ENCODE measurements at regions not wholly inside any gene's neighbourhood (a gene's known extent, or its start where the extent isn't known, plus 50 kb on each side); places are given as distances from the start of the nearest gene placed in this dataset.

GRCh38 chr3:89635137-89635536, 527.7 kb downstream of the EPHA3 start:
- TF ChIP-seq POLR2AphosphoS5 (IDR thresholded peaks at IDR 0.05) (no peak), SMC3 (conservative IDR thresholded peaks at IDR 0.05; ENCODE audit: poor library complexity) (no peak), TAF1 (IDR thresholded peaks at IDR 0.05; ENCODE audit: low read depth) (no peak), RAD21 (conservative IDR thresholded peaks at IDR 0.05) (no peak), REST (IDR thresholded peaks at IDR 0.05; ENCODE audit: borderline replicate concordance) (no peak), EZH2 (IDR thresholded peaks at IDR 0.05; ENCODE audit: borderline replicate concordance, insufficient read depth, low read length, poor library complexity, severe bottlenecking) (no peak), EP300 (conservative IDR thresholded peaks at IDR 0.05; ENCODE audit: poor library complexity, severe bottlenecking) (no peak), CTCF (IDR thresholded peaks at IDR 0.05; ENCODE audit: poor library complexity, severe bottlenecking) (no peak)
- no peaks in the 10 kb centered on the region for H3K9me2 ChIP-seq (ENCODE audit: insufficient read depth, low read length)
- H3K4me3 ChIP-seq (ENCODE audit: low read length): no peak overlapping the region
- H3K27ac ChIP-seq (ENCODE audit: low read length): no peak overlapping the region
- H3K9me3 ChIP-seq (ENCODE audit: low read length): no peaks in the 10 kb centered on the region
- H3K79me2 ChIP-seq (replicated peaks; ENCODE audit: insufficient read depth, low read length): no peaks in the 10 kb centered on the region
- H3K9ac ChIP-seq (ENCODE audit: low read length): no peak overlapping the region
- H3K4me2 ChIP-seq (ENCODE audit: low read length): no peak overlapping the region
- no peak overlapping the region for H2AFZ ChIP-seq (ENCODE audit: low read depth, low read length)
- no peaks in the 10 kb centered on the region for H3K27me3 ChIP-seq (ENCODE audit: insufficient read depth, low read depth, low read length)
- no peaks in the 10 kb centered on the region for H4K20me1 ChIP-seq (ENCODE audit: insufficient read depth)
- H3K36me3 ChIP-seq (ENCODE audit: insufficient read depth, low read length): no peaks in the 10 kb centered on the region
- no peaks in the 10 kb centered on the region for H3F3A ChIP-seq (ENCODE audit: insufficient read depth, low read length, poor library complexity, severe bottlenecking)

- no peaks in the 10 kb centered on the region for H3K36me3 ChIP-seq (ENCODE audit: insufficient read depth, low read length)
- H3K9ac ChIP-seq (ENCODE audit: low read length): no peak overlapping the region
- no peak overlapping the region for H3K4me3 ChIP-seq (ENCODE audit: low read length)
- no peaks in the 10 kb centered on the region for H3K27me3 ChIP-seq (ENCODE audit: insufficient read depth, low read depth, low read length)
- no peaks in the 10 kb centered on the region for H3F3A ChIP-seq (ENCODE audit: insufficient read depth, low read length, poor library complexity, severe bottlenecking)
- TF ChIP-seq POLR2AphosphoS5 (IDR thresholded peaks at IDR 0.05): no peak
- no peak for TF ChIP-seq MXI1 (conservative IDR thresholded peaks at IDR 0.05; ENCODE audit: poor library complexity, severe bottlenecking)
- TF ChIP-seq TAF1 (IDR thresholded peaks at IDR 0.05; ENCODE audit: low read depth): no peak
- no peak for TF ChIP-seq EP300 (conservative IDR thresholded peaks at IDR 0.05; ENCODE audit: poor library complexity, severe bottlenecking)
- TF ChIP-seq CTCF (IDR thresholded peaks at IDR 0.05; ENCODE audit: poor library complexity, severe bottlenecking): no peak
- TF ChIP-seq REST (IDR thresholded peaks at IDR 0.05; ENCODE audit: borderline replicate concordance): no peak
- no peak for TF ChIP-seq EZH2 (IDR thresholded peaks at IDR 0.05; ENCODE audit: borderline replicate concordance, insufficient read depth, low read length, poor library complexity, severe bottlenecking)
- TF ChIP-seq RAD21 (conservative IDR thresholded peaks at IDR 0.05): no peak
- no peak for TF ChIP-seq SMC3 (conservative IDR thresholded peaks at IDR 0.05; ENCODE audit: poor library complexity)
- no peak overlapping the region for H3K4me2 ChIP-seq (ENCODE audit: low read length)
- no peak overlapping the region for H3K27ac ChIP-seq (ENCODE audit: low read length)
- no peaks in the 10 kb centered on the region for H4K20me1 ChIP-seq (ENCODE audit: insufficient read depth)
- H3K9me3 ChIP-seq (ENCODE audit: low read length): no peaks in the 10 kb centered on the region
- no peaks in the 10 kb centered on the region for H3K79me2 ChIP-seq (replicated peaks; ENCODE audit: insufficient read depth, low read length)
- no peak overlapping the region for H2AFZ ChIP-seq (ENCODE audit: low read depth, low read length)
- no peaks in the 10 kb centered on the region for H3K9me2 ChIP-seq (ENCODE audit: insufficient read depth, low read length)
Measured at GRCh38 chr3:89644716-89645115, 537.3 kb downstream of the EPHA3 start.
